ENCODE measurements at regions not wholly inside any gene's neighbourhood (a gene's known extent, or its start where the extent isn't known, plus 50 kb on each side); places are given as distances from the start of the nearest gene placed in this dataset.

DNA sequence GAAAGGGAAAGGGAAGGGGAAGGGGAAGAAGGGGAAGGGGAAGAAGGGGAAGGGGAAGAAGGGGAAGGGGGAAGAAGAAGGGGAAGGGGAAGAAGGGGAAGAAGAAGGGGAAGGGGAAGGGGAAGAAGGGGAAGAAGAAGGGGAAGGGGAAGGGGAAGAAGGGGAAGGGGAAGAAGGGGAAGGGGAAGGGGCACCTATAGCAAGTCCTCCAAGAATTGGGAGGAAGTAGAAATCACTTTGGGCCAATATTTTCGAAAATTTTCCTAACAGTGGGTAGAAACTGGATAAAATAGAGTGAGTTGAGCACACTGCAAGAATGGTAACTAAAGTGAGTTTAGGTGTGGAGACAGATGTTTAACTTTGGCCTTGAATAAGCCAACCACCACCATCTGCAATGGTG lies 915.3 kb downstream of the DNAH5 start:
- in situ Hi-C loops (cut with MboI; ENCODE audit: low sequenced_read_pairs, unreplicated experiment), result no loop called here
- DNase-seq (ENCODE audit: low spot score), result no peak
- TF ChIP-seq, protein P1, sequence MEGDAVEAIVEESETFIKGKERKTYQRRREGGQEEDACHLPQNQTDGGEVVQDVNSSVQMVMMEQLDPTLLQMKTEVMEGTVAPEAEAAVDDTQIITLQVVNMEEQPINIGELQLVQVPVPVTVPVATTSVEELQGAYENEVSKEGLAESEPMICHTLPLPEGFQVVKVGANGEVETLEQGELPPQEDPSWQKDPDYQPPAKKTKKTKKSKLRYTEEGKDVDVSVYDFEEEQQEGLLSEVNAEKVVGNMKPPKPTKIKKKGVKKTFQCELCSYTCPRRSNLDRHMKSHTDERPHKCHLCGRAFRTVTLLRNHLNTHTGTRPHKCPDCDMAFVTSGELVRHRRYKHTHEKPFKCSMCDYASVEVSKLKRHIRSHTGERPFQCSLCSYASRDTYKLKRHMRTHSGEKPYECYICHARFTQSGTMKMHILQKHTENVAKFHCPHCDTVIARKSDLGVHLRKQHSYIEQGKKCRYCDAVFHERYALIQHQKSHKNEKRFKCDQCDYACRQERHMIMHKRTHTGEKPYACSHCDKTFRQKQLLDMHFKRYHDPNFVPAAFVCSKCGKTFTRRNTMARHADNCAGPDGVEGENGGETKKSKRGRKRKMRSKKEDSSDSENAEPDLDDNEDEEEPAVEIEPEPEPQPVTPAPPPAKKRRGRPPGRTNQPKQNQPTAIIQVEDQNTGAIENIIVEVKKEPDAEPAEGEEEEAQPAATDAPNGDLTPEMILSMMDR (IDR thresholded peaks at IDR 0.05; ENCODE audit: borderline replicate concordance, control extremely low read depth, extremely low read depth, insufficient read depth, missing control alignments), result no peak

DNA sequence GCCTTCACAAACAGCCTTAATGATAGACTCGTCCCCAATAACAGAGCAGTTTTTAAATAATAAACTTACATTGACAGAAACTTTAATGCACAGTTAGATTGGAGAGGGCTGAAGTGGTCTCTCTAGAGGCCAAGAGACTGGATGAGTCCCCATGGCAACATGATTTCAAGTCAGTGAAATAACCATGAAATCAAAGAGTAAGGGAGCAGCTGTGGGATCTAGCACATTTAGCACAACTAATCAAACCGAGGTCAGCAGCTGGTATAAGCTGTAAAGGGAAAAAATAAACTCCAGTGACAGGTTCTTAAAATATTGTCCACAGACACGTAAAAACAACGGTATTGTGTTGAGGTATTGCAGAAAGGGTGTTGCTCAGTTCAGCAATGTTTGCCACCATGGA lies 916.6 kb downstream of the DNAH5 start:
- DNase-seq (ENCODE audit: low spot score), result no peak
- in situ Hi-C loops (cut with MboI; ENCODE audit: low sequenced_read_pairs, unreplicated experiment), result no loop called here
- TF ChIP-seq, protein P1 (IDR thresholded peaks at IDR 0.05; ENCODE audit: borderline replicate concordance, control extremely low read depth, extremely low read depth, insufficient read depth, missing control alignments), result no peak

DNA sequence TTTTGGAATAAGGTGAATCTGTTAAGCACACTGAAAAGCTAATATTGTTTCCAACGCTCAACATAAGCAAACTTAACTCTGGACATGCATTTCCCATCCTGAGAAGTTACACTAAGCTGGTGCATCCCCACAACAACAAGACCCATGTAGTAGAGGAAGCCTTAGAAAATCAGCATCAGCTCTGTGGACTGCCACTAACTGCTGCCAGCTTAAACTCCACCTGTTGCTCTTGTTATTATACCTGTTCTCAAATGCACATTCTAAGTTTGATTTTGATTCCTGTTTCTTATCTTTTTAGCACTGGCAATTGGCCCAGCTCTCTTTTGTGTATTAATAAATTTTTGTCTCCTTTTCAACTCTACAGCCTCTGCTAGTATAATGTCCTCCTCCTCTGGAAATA lies 924.8 kb downstream of the DNAH5 start:
- no peak for DNase-seq (ENCODE audit: low spot score)
- in situ Hi-C loops (cut with MboI; ENCODE audit: low sequenced_read_pairs, unreplicated experiment), result no loop called here
- TF ChIP-seq, protein P1 (IDR thresholded peaks at IDR 0.05; ENCODE audit: borderline replicate concordance, control extremely low read depth, extremely low read depth, insufficient read depth, missing control alignments), result no peak

DNA sequence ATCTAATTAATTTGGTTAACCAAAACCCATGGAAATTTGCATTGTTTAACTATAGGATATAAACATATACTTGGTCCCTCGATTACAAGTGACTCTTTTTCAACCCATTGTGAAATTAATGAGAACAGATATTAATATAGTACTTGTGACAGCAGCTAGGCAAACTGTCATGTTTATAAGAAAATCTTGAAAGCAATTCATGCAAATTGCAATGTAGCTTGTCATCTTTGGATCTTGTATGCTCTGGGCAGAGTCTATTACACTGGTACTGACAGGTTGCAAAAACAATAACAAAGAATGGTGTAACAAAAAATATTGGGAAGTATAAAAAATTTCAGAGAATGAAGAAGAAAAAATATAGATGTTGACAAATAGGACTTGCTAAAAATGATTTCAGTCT lies 941.0 kb downstream of the DNAH5 start:
- DNase-seq (ENCODE audit: low spot score), result no peak
- in situ Hi-C loops (cut with MboI; ENCODE audit: low sequenced_read_pairs, unreplicated experiment), result no loop called here

DNA sequence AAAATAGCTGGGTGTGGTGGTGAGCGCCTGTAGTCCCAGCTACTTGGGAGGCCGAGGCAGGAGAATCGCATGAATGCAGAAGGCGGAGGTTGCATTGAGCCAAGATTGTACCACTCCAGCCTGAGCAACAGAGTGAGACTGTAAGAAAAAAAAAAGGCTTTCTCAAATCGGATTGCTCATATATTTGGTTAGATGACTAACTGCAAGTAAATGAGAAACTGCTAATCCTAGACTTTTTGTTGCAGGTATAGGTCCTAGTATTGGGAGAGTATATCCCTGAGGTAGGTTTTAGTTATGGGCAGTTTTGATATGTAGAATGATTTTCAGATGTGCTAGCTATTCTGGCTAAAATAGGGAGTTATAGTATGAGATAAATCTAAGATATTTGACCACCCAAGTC lies 944.8 kb downstream of the DNAH5 start:
- no peak for DNase-seq (ENCODE audit: low spot score)
- in situ Hi-C loops (cut with MboI; ENCODE audit: low sequenced_read_pairs, unreplicated experiment), result no loop called here
- TF ChIP-seq, protein P1 (IDR thresholded peaks at IDR 0.05; ENCODE audit: borderline replicate concordance, control extremely low read depth, extremely low read depth, insufficient read depth, missing control alignments), result no peak

More for the DNA sequence above, 941.0 kb downstream of the DNAH5 start:
- TF ChIP-seq, protein P1 (IDR thresholded peaks at IDR 0.05; ENCODE audit: borderline replicate concordance, control extremely low read depth, extremely low read depth, insufficient read depth, missing control alignments), result no peak

DNA sequence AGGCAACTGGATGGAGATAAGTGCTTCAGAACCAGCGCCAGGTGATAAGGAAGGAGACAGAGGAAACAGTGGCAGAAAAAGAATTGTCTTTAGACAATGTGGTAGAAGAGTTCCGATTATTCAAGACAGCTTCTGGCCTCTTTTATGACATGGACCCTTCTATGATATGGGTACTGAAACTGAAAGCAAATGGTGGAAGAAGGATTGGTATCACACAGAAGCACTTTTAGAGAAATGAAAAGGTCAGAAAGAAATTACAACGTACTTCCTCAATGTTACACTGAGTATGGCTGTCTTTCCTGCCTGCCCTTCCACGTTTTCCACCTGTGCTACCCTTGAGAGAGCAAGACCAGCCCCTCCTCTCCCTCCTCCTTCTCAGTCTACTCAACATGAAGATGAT lies 959.3 kb downstream of the DNAH5 start:
- TF ChIP-seq, protein P1 (IDR thresholded peaks at IDR 0.05; ENCODE audit: borderline replicate concordance, control extremely low read depth, extremely low read depth, insufficient read depth, missing control alignments), result no peak
- no peak for DNase-seq (ENCODE audit: low spot score)
- in situ Hi-C loops (cut with MboI; ENCODE audit: low sequenced_read_pairs, unreplicated experiment), result no loop called here

DNA sequence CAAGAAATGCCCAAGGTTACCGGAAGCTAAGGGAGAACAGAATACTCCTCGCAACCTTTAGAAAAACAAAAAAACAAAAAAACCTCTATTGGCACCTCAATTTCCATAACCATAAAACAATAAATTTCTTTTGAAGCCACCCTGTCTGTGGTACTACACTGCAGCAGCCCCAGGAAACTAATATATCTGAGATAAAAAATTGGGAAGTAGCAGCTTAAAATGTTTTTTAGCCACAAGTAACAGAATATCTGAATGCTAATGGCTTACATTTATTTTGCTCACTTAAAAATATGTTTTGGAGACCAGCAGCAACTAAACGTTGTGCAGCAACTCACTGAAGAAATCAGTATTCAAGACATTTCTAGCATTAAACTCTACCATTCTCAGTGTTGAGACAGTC lies 969.6 kb downstream of the DNAH5 start:
- no peak for DNase-seq (ENCODE audit: low spot score)
- in situ Hi-C loops (cut with MboI; ENCODE audit: low sequenced_read_pairs, unreplicated experiment), result no loop called here
- TF ChIP-seq, protein P1 (IDR thresholded peaks at IDR 0.05; ENCODE audit: borderline replicate concordance, control extremely low read depth, extremely low read depth, insufficient read depth, missing control alignments), result no peak

Measured in GM13976 (cell line).